Stimulated activated CD8-positive, alpha-beta memory T cell treated with anti-CD3 and anti-CD28 coated beads, Interleukin-15, amount 100 ng/mL, for 24 hours (primary cell): ENCODE measurements at regions not wholly inside any gene's neighbourhood (a gene's known extent, or its start where the extent isn't known, plus 50 kb on each side); places are given as distances from the start of the nearest gene placed in this dataset.

Experiments
- DNase-seq: peaks from one replicate; pipeline ENCODE4 v3.0.0-alpha.2; 2020; ENCODE audit warnings: low read depth

GRCh38 chr5:165665735-165666400, 2160.4 kb downstream of the MAT2B start:
- no peak for DNase-seq

- DNase-seq: no peak
Measured at GRCh38 chr5:165673499-165673898, 2168.1 kb downstream of the MAT2B start.

- DNase-seq: no peak
Measured at GRCh38 chr5:165695796-165696195, 2190.4 kb downstream of the MAT2B start.

- no peak for DNase-seq
Measured at GRCh38 chr5:165705960-165706359, 2200.5 kb downstream of the MAT2B start.

GRCh38 chr5:165712011-165712410, 2206.6 kb downstream of the MAT2B start:
- DNase-seq: no peak

GRCh38 chr5:165714598-165714997, 2209.2 kb downstream of the MAT2B start:
- DNase-seq: no peak

- no peak for DNase-seq
Measured at GRCh38 chr5:165720901-165721300, 2215.5 kb downstream of the MAT2B start.

- no peak for DNase-seq
Measured at GRCh38 chr5:165722401-165722800, 2217.0 kb downstream of the MAT2B start.

- no peak for DNase-seq
Measured at GRCh38 chr5:165723931-165724330, 2218.5 kb downstream of the MAT2B start.

GRCh38 chr5:165728425-165728824, 2223.0 kb downstream of the MAT2B start:
- no peak for DNase-seq

GRCh38 chr5:165735388-165735787, 2230.0 kb downstream of the MAT2B start:
- no peak for DNase-seq

- no peak for DNase-seq
Measured at GRCh38 chr5:165739079-165739741, 2233.8 kb downstream of the MAT2B start.

- DNase-seq: no peak
Measured at GRCh38 chr5:165757791-165758190, 2252.4 kb downstream of the MAT2B start.

GRCh38 chr5:165775111-165775510, 2269.7 kb downstream of the MAT2B start:
- DNase-seq: no peak

GRCh38 chr5:165779505-165779904, 2274.1 kb downstream of the MAT2B start:
- no peak for DNase-seq

GRCh38 chr5:165780901-165781300, 2275.5 kb downstream of the MAT2B start:
- DNase-seq: no peak

- no peak for DNase-seq
Measured at GRCh38 chr5:165781738-165782137, 2276.3 kb downstream of the MAT2B start.

- no peak for DNase-seq
Measured at GRCh38 chr5:165783024-165783423, 2277.6 kb downstream of the MAT2B start.

GRCh38 chr5:165786073-165786472, 2280.7 kb downstream of the MAT2B start:
- no peak for DNase-seq

GRCh38 chr5:165795073-165795472, 2289.7 kb downstream of the MAT2B start:
- DNase-seq: no peak

- DNase-seq: no peak
Measured at GRCh38 chr5:165805756-165806155, 2300.3 kb downstream of the MAT2B start.

GRCh38 chr5:165808335-165808734, 2302.9 kb downstream of the MAT2B start:
- DNase-seq: no peak

GRCh38 chr5:165809914-165810313, 2304.5 kb downstream of the MAT2B start:
- DNase-seq: no peak

GRCh38 chr5:165829504-165829903, 2324.1 kb downstream of the MAT2B start:
- DNase-seq: no peak
